ENCODE measurements at regions not wholly inside any gene's neighbourhood (a gene's known extent, or its start where the extent isn't known, plus 50 kb on each side); places are given as distances from the start of the nearest gene placed in this dataset.
A peak's percentile ranks its signal among the peaks of the same experiment; 100 is the strongest.

GRCh38 chr15:94785091-94785490, 553.7 kb downstream of the MCTP2 start:
- FAIRE-seq (no peak), ATAC-seq (no peak), DNase-seq (ENCODE audit: low spot score) (no peak)
- in situ Hi-C loops (cut with HindIII; ENCODE audit: extremely low pct_ligation_motif_present, low pct_unique_long_range_greater_than_20kb), result no loop called here
- CTCF ChIA-PET (ENCODE audit: low intra/inter-chr PET ratio, low total read pairs), result no interaction called here
- no TSS peak for BruUV-seq (replicated peaks)
- H3K36me3 ChIP-seq (replicated peaks in 1 of 2; ENCODE audit: control insufficient read depth in 1 of 2, insufficient read depth in 2 of 2, low read length in 2 of 2), result no peaks in the 10 kb centered on the region
- H3K27ac ChIP-seq (ENCODE audit: extremely low read length, insufficient read depth, low read length), result no peak overlapping the region
- POLR2A ChIA-PET, result no interaction called here
- H4K20me1 ChIP-seq (ENCODE audit: insufficient read depth, low read length), result no peaks in the 10 kb centered on the region
- H3K9ac ChIP-seq (ENCODE audit: insufficient read depth, low read depth, low read length), result no peak overlapping the region
- no peak overlapping the region for H3K4me3 ChIP-seq (replicated peaks in 1 of 3; ENCODE audit: insufficient read depth in 1 of 3, low read depth in 2 of 3, low read length in 3 of 3)
- H3K27me3 ChIP-seq (ENCODE audit: control insufficient read depth in 1 of 2, insufficient read depth in 2 of 2, low read length in 2 of 2), result no peaks in the 10 kb centered on the region
- H3K4me1 ChIP-seq (ENCODE audit: insufficient read depth, low read length), result no peaks in the 10 kb centered on the region
- no peaks in the 10 kb centered on the region for H3K79me2 ChIP-seq (ENCODE audit: insufficient read depth, low read length)
- no peak overlapping the region for H3K4me2 ChIP-seq (ENCODE audit: low read depth, low read length)
- H2AFZ ChIP-seq (ENCODE audit: low read length), result no peak overlapping the region
- H3K9me3 ChIP-seq (ENCODE audit: low read length), result peaks cover 78% of the 10 kb centered on the region
- 0% methylated on average over 2 of the region's 2 CpGs for WGBS (ENCODE audit: low lambda C conversion rate)
- intact Hi-C loops (cut with micrococcal nuclease; ENCODE audit: unreplicated experiment), result no loop called here
- TF ChIP-seq IRF2 (CRISPR knock-in tag; IDR thresholded peaks at IDR 0.05) (no peak), CREB1 (IDR thresholded peaks at IDR 0.05) (peak; percentile 82), CREB1 (CRISPR knock-in tag; IDR thresholded peaks at IDR 0.05) (no peak), CENPT (CRISPR knock-in tag; IDR thresholded peaks at IDR 0.05; ENCODE audit: low read depth) (no peak)

GRCh38 chr15:94791008-94791407, 559.6 kb downstream of the MCTP2 start:
- Histone ChIP-seq H3K27me3 (ENCODE audit: control insufficient read depth in 1 of 2, insufficient read depth in 2 of 2, low read length in 2 of 2) (no peaks in the 10 kb centered on the region), H3K4me1 (ENCODE audit: insufficient read depth, low read length) (no peaks in the 10 kb centered on the region), H2AFZ (ENCODE audit: low read length) (no peak overlapping the region), H3K27ac (ENCODE audit: extremely low read length, insufficient read depth, low read length) (no peak overlapping the region), H3K4me2 (ENCODE audit: low read depth, low read length) (no peak overlapping the region), H3K4me3 (replicated peaks in 1 of 3; ENCODE audit: insufficient read depth in 1 of 3, low read depth in 2 of 3, low read length in 3 of 3) (no peak overlapping the region), H4K20me1 (ENCODE audit: insufficient read depth, low read length) (no peaks in the 10 kb centered on the region), H3K9ac (ENCODE audit: insufficient read depth, low read depth, low read length) (no peak overlapping the region), H3K9me3 (ENCODE audit: low read length) (peaks cover 44% of the 10 kb centered on the region), H3K79me2 (ENCODE audit: insufficient read depth, low read length) (no peaks in the 10 kb centered on the region), H3K36me3 (replicated peaks in 1 of 2; ENCODE audit: control insufficient read depth in 1 of 2, insufficient read depth in 2 of 2, low read length in 2 of 2) (no peaks in the 10 kb centered on the region)
- no peak for TF ChIP-seq ZNF788 (CRISPR knock-in tag; IDR thresholded peaks at IDR 0.05; ENCODE audit: borderline replicate concordance)
- TF ChIP-seq KDM5A (IDR thresholded peaks at IDR 0.05; ENCODE audit: borderline replicate concordance, low read length), result no peak
- TF ChIP-seq ZNF557 (CRISPR knock-in tag; IDR thresholded peaks at IDR 0.05), result no peak
- no peak for TF ChIP-seq ZNF235 (CRISPR knock-in tag; IDR thresholded peaks at IDR 0.05; ENCODE audit: borderline replicate concordance)
- WGBS (ENCODE audit: low lambda C conversion rate), result 0% methylated on average over 2 of the region's 2 CpGs
- intact Hi-C loops (cut with micrococcal nuclease; ENCODE audit: unreplicated experiment) (no loop called here), in situ Hi-C loops (cut with HindIII; ENCODE audit: extremely low pct_ligation_motif_present, low pct_unique_long_range_greater_than_20kb) (no loop called here)
- FAIRE-seq, result no peak
- no peak for ATAC-seq
- ChIA-PET POLR2A (no interaction called here), CTCF (ENCODE audit: low intra/inter-chr PET ratio, low total read pairs) (no interaction called here)
- DNase-seq (ENCODE audit: low spot score), result no peak
- BruUV-seq (replicated peaks), result no TSS peak
